ENCODE measurements at regions not wholly inside any gene's neighbourhood (a gene's known extent, or its start where the extent isn't known, plus 50 kb on each side); places are given as distances from the start of the nearest gene placed in this dataset.

DNA sequence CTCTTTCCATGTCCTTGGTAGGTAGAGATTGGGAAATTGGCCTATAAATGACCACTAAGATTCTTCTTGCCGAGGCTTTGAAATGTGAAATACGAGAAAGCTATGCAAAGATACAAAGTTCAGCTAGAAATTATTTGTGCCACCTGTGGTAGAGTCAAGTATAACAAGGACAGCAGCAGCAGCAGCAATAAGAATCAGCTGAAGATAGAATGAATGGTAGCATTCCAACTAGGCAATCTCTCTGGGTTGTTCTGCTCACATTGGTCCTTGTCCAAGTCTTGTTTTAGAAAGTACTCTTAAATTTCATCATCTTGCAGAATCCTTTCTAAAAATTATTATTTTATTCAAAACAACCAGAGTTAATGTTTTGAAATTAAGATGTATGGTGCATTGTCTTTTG, 67.8 kb upstream of the PCDH10 start:
- no peak for DNase-seq (ENCODE audit: low read depth, low spot score)
- Histone ChIP-seq H3K36me3 (ENCODE audit: insufficient read depth, low read length) (no peaks in the 10 kb centered on the region), H3K9me3 (ENCODE audit: low read depth, low read length) (no peaks in the 10 kb centered on the region), H3K9ac (ENCODE audit: insufficient read length) (no peak overlapping the region), H3K27ac (no peak overlapping the region), H3K4me3 (no peak overlapping the region)
- TF ChIP-seq FOXP2 (optimal IDR thresholded peaks at IDR 0.05; ENCODE audit: control extremely low read depth, extremely low read length, insufficient read depth): no peak

DNA sequence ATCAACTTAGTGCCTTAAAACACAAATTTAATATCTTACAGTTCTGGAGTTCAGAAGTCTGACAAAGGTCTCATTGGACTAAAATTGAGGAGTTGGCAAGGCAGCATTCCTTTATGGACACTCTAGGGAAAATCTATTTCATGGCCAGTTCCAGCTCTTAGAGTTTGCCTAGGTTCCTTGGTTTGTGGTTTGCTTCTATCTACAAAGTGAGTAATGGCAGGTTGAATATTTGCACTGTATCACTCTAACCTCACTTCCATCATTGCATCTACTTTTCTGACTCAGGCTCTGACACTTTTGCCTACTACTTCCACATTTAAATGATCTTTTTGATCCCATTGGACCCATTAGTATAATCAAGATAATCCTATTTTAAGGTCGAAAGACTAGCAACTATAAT, 64.7 kb upstream of the PCDH10 start:
- Histone ChIP-seq H3K9ac (ENCODE audit: insufficient read length) (no peak overlapping the region), H3K36me3 (ENCODE audit: insufficient read depth, low read length) (no peaks in the 10 kb centered on the region), H3K4me3 (no peak overlapping the region), H3K9me3 (ENCODE audit: low read depth, low read length) (no peaks in the 10 kb centered on the region), H3K27ac (no peak overlapping the region)
- TF ChIP-seq EZH2 (IDR thresholded peaks at IDR 0.05): no peak
- TF ChIP-seq FOXP2 (optimal IDR thresholded peaks at IDR 0.05; ENCODE audit: control extremely low read depth, extremely low read length, insufficient read depth): no peak
- TF ChIP-seq POLR2AphosphoS5 (IDR thresholded peaks at IDR 0.05; ENCODE audit: borderline replicate concordance, low read depth, low read length): no peak
- no peak for DNase-seq (ENCODE audit: low read depth, low spot score)

DNA sequence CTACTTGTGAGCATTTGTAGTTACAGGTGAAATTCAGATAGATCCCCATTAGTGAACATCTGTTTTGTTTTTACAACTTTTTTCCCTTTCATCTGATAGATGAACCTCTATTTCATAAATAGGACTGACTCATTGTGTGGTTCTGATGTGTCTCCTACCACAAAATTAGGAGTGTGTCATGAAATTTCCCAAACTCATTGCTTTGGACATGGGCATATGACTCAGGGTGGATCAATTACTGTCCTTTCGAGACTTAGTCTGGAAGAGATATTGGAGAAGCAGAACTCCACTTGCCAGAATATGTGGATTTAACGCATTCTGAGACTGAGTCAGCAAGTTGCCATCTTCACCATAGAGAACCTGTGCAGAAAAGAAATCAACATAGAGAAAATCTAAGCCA, 53.5 kb upstream of the PCDH10 start:
- no peak overlapping the region for H3K9ac ChIP-seq (ENCODE audit: insufficient read length)
- H3K27ac ChIP-seq: no peak overlapping the region
- no peak for TF ChIP-seq POLR2AphosphoS5 (IDR thresholded peaks at IDR 0.05; ENCODE audit: borderline replicate concordance, low read depth, low read length)
- TF ChIP-seq FOXP2 (optimal IDR thresholded peaks at IDR 0.05; ENCODE audit: control extremely low read depth, extremely low read length, insufficient read depth): no peak
- no peak for TF ChIP-seq EZH2 (IDR thresholded peaks at IDR 0.05)
- no peaks in the 10 kb centered on the region for H3K36me3 ChIP-seq (ENCODE audit: insufficient read depth, low read length)
- H3K9me3 ChIP-seq (ENCODE audit: low read depth, low read length): no peaks in the 10 kb centered on the region
- DNase-seq (ENCODE audit: low read depth, low spot score): no peak
- no peak overlapping the region for H3K4me3 ChIP-seq

DNA sequence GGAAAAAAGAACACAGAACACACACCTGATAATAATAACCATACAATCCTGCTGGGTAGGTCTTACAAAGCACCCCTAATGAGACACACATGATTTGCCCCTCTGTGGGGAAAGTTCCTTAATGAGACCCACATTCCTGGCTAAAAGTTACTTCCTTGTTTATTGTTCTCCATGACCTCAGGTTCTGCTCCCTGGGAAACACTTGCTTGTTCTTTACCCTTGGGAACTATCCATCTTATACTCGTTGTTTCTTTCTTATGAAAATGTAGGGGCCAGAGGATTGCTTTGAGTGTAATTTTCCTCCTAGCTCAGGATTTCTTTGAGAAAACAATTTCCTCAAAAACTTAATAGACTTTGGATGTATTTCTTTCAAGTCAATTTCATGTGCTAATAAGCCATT, 52.1 kb upstream of the PCDH10 start:
- DNase-seq (ENCODE audit: low read depth, low spot score): no peak
- TF ChIP-seq POLR2AphosphoS5 (IDR thresholded peaks at IDR 0.05; ENCODE audit: borderline replicate concordance, low read depth, low read length) (no peak), FOXP2 (optimal IDR thresholded peaks at IDR 0.05; ENCODE audit: control extremely low read depth, extremely low read length, insufficient read depth) (no peak), EZH2 (IDR thresholded peaks at IDR 0.05) (no peak)
- H3K27ac ChIP-seq: no peak overlapping the region
- H3K36me3 ChIP-seq (ENCODE audit: insufficient read depth, low read length): no peaks in the 10 kb centered on the region
- H3K9me3 ChIP-seq (ENCODE audit: low read depth, low read length): no peaks in the 10 kb centered on the region
- no peak overlapping the region for H3K4me3 ChIP-seq
- no peak overlapping the region for H3K9ac ChIP-seq (ENCODE audit: insufficient read length)
